ENCODE measurements at regions not wholly inside any gene's neighbourhood (a gene's known extent, or its start where the extent isn't known, plus 50 kb on each side); places are given as distances from the start of the nearest gene placed in this dataset.
A peak's percentile ranks its signal among the peaks of the same experiment; 100 is the strongest.

- no peak for DNase-seq (ENCODE audit: low read depth)
- TF ChIP-seq CTCF (conservative IDR thresholded peaks at IDR 0.05; ENCODE audit: control insufficient read depth, insufficient read depth, low read depth, low read length), result no peak
These were observed 68.8 kb upstream of the PRNP start for GRCh38 chr20:4617484-4617883.

GRCh38 chr20:4617019-4617418 is 69.2 kb upstream of the PRNP start:
- no peak for TF ChIP-seq CTCF (conservative IDR thresholded peaks at IDR 0.05; ENCODE audit: control insufficient read depth, insufficient read depth, low read depth, low read length)
- no peak for DNase-seq (ENCODE audit: low read depth)

More at GRCh38 chr20:4617484-4617883, 68.8 kb upstream of the PRNP start:
- no peak overlapping the region for H3K4me3 ChIP-seq (ENCODE audit: control insufficient read depth, low read depth, low read length)

GRCh38 chr20:4613718-4614620 is 72.3 kb upstream of the PRNP start:
- peak; percentile 57 for DNase-seq (ENCODE audit: low read depth)
- H3K4me3 ChIP-seq (ENCODE audit: control insufficient read depth, low read depth, low read length), result no peak overlapping the region
- TF ChIP-seq CTCF (conservative IDR thresholded peaks at IDR 0.05; ENCODE audit: control insufficient read depth, insufficient read depth, low read depth, low read length), result peak; percentile 52

More at GRCh38 chr20:4617019-4617418, 69.2 kb upstream of the PRNP start:
- no peak overlapping the region for H3K4me3 ChIP-seq (ENCODE audit: control insufficient read depth, low read depth, low read length)

- no peak for TF ChIP-seq CTCF (conservative IDR thresholded peaks at IDR 0.05; ENCODE audit: control insufficient read depth, insufficient read depth, low read depth, low read length)
- H3K4me3 ChIP-seq (ENCODE audit: control insufficient read depth, low read depth, low read length), result no peak overlapping the region
- DNase-seq (ENCODE audit: low read depth), result no peak
These were observed 73.1 kb upstream of the PRNP start for GRCh38 chr20:4613184-4613583.

- DNase-seq (ENCODE audit: low read depth), result no peak
- H3K4me3 ChIP-seq (ENCODE audit: control insufficient read depth, low read depth, low read length), result no peak overlapping the region
- no peak for TF ChIP-seq CTCF (conservative IDR thresholded peaks at IDR 0.05; ENCODE audit: control insufficient read depth, insufficient read depth, low read depth, low read length)
These were observed 75.4 kb upstream of the PRNP start for GRCh38 chr20:4610871-4611270.

- no peak overlapping the region for H3K4me3 ChIP-seq (ENCODE audit: control insufficient read depth, low read depth, low read length)
- TF ChIP-seq CTCF (conservative IDR thresholded peaks at IDR 0.05; ENCODE audit: control insufficient read depth, insufficient read depth, low read depth, low read length), result no peak
These were observed 76.7 kb upstream of the PRNP start for GRCh38 chr20:4609511-4609910.

More at GRCh38 chr20:4609511-4609910, 76.7 kb upstream of the PRNP start:
- DNase-seq (ENCODE audit: low read depth), result no peak
